Cardiac muscle cell (in vitro differentiated cells and primary cell): ENCODE measurements at regions not wholly inside any gene's neighbourhood (a gene's known extent, or its start where the extent isn't known, plus 50 kb on each side); places are given as distances from the start of the nearest gene placed in this dataset.

Source experiments
- DNase-seq, 2 donors: peaks; one replicate each; pipeline versions ENCODE4 v3.0.0 to v3.0.0-alpha.2; 2010 to 2017; ENCODE audit warnings: low read depth in 1 of 2, low spot score in 1 of 2
- H3K27ac ChIP-seq: fragments of 200-600 bp; sonication (generic); 2 replicates; pipeline ENCODE4 v1.5.1; 2016
- H3K27me3 ChIP-seq: fragments of 200-600 bp; sonication (generic); 2 replicates; pipeline ENCODE4 v1.6.0; 2016; ENCODE audit warnings: control low read depth
- H3K36me3 ChIP-seq: fragments of 200-600 bp; sonication (generic); 2 replicates; pipeline ENCODE4 v1.5.1; 2016; ENCODE audit warnings: control low read depth
- H3K4me1 ChIP-seq: fragments of 200-600 bp; sonication (generic); 2 replicates; pipeline ENCODE4 v1.8.1; 2017; ENCODE audit warnings: low read depth, mild to moderate bottlenecking, mixed run types
- H3K4me3 ChIP-seq: fragments of 200-600 bp; sonication (generic); 2 replicates; pipeline ENCODE4 v1.5.1; 2016; ENCODE audit warnings: mild to moderate bottlenecking
- H3K9me3 ChIP-seq: fragments of 200-600 bp; sonication (generic); 2 replicates; pipeline ENCODE4 v1.5.1; 2017; ENCODE audit warnings: low read depth, mild to moderate bottlenecking, control low read depth
- TF ChIP-seq, protein P1 (sequence below): IDR thresholded peaks from 2 replicates; pipeline ENCODE4 v1.5.1; 2012; ENCODE audit warnings: low read depth, mild to moderate bottlenecking, low read length

DNA sequence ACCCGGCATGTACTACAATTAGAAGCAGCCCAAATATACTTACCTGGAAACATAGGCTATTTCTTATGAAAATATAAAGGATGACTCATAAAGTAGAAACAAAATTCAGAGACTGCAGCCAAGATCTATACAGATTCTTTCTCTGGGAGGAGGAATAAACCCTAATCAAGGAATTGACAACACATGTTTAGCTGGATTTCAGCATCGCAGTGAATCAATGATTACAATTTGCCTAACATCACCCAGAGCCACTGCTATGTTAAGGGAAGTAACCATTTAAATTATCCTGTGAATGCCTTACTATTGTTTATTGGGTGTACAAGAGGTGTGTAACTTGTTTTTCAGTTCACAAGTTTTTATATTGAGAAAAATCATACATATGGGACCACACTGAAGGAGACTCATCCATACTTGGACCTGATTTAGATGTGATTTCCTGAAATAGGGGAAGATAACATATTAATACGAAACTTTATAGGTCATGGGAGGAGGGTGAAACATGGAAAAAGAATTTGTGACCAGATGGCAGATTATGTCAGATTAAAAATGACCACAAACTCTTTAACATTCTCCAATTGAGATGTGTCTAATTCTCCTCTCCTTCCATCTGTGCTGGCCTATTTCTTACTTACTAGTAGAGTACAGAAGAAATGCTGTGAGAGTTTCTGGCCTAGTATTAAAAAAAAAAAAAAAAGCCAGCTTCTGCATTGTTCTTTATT lies 1168.4 kb downstream of the SLITRK1 start:
- TF ChIP-seq, protein P1, sequence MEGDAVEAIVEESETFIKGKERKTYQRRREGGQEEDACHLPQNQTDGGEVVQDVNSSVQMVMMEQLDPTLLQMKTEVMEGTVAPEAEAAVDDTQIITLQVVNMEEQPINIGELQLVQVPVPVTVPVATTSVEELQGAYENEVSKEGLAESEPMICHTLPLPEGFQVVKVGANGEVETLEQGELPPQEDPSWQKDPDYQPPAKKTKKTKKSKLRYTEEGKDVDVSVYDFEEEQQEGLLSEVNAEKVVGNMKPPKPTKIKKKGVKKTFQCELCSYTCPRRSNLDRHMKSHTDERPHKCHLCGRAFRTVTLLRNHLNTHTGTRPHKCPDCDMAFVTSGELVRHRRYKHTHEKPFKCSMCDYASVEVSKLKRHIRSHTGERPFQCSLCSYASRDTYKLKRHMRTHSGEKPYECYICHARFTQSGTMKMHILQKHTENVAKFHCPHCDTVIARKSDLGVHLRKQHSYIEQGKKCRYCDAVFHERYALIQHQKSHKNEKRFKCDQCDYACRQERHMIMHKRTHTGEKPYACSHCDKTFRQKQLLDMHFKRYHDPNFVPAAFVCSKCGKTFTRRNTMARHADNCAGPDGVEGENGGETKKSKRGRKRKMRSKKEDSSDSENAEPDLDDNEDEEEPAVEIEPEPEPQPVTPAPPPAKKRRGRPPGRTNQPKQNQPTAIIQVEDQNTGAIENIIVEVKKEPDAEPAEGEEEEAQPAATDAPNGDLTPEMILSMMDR, result no peak
- Histone ChIP-seq H3K36me3 (no peaks in the 10 kb centered on the region), H3K9me3 (no peaks in the 10 kb centered on the region), H3K4me3 (no peak overlapping the region), H3K4me1 (no peaks in the 10 kb centered on the region), H3K27me3 (no peaks in the 10 kb centered on the region), H3K27ac (no peak overlapping the region)
- DNase-seq, result peak in 1 of 2 donors; percentile 8

- H3K27ac ChIP-seq, result no peak overlapping the region
- no peaks in the 10 kb centered on the region for H3K9me3 ChIP-seq
- H3K4me1 ChIP-seq, result no peaks in the 10 kb centered on the region
- H3K4me3 ChIP-seq, result no peak overlapping the region
- H3K27me3 ChIP-seq, result no peaks in the 10 kb centered on the region
- TF ChIP-seq, protein P1, result no peak
- DNase-seq, result no peak
- H3K36me3 ChIP-seq, result no peaks in the 10 kb centered on the region
These were observed 1179.8 kb downstream of the SLITRK1 start for GRCh38 chr13:82702513-82702912.

- no peak for DNase-seq
- Histone ChIP-seq H3K4me3 (no peak overlapping the region), H3K36me3 (no peaks in the 10 kb centered on the region), H3K27me3 (no peaks in the 10 kb centered on the region), H3K9me3 (no peaks in the 10 kb centered on the region), H3K4me1 (no peaks in the 10 kb centered on the region), H3K27ac (no peak overlapping the region)
- TF ChIP-seq, protein P1, result no peak
These were observed 1181.3 kb downstream of the SLITRK1 start for GRCh38 chr13:82701020-82701419.

DNA sequence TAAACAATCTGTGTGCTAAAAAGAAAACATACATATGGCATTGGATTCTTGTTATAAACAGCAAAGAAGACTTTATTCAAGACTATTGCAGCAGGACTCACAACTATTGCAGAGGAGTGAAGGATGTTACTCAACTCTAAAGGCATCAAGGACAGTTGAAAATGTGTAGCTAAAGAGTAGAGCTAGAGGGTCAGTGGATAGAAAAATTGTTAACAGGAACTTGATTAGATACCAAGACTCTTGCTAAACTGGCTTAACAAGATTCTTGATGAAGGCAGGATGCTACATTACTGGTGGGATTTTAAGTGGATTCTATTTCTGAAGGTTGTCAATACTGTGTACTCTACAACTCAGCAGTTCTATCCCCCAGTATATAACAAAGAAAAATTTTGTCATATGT lies 1183.3 kb downstream of the SLITRK1 start:
- H3K4me1 ChIP-seq, result no peaks in the 10 kb centered on the region
- no peaks in the 10 kb centered on the region for H3K36me3 ChIP-seq
- no peak overlapping the region for H3K4me3 ChIP-seq
- no peaks in the 10 kb centered on the region for H3K27me3 ChIP-seq
- no peak overlapping the region for H3K27ac ChIP-seq
- TF ChIP-seq, protein P1, result no peak
- no peak for DNase-seq
- no peaks in the 10 kb centered on the region for H3K9me3 ChIP-seq

GRCh38 chr13:82698383-82698782 lies 1183.9 kb downstream of the SLITRK1 start:
- Histone ChIP-seq H3K4me3 (no peak overlapping the region), H3K27me3 (no peaks in the 10 kb centered on the region), H3K9me3 (no peaks in the 10 kb centered on the region), H3K36me3 (no peaks in the 10 kb centered on the region), H3K27ac (no peak overlapping the region), H3K4me1 (no peaks in the 10 kb centered on the region)
- TF ChIP-seq, protein P1, result no peak
- DNase-seq, result no peak
